Loucy (cell line): ENCODE measurements at regions not wholly inside any gene's neighbourhood (a gene's known extent, or its start where the extent isn't known, plus 50 kb on each side); places are given as distances from the start of the nearest gene placed in this dataset.

Experiments
- H2AFZ ChIP-seq: fragments of 200-600 bp; sonication (generic); 2 replicates; pipeline ENCODE4 v1.6.0; 2016; ENCODE audit warnings: antibody characterized with exemption, mild to moderate bottlenecking, low read length, moderate library complexity
- H3F3A ChIP-seq: fragments of 200-600 bp; 2 replicates; pipeline ENCODE4 v1.6.0; 2016; ENCODE audit warnings: antibody characterized with exemption, low read depth, mild to moderate bottlenecking
- H3K27me3 ChIP-seq: fragments of 200-600 bp; sonication (generic); 2 replicates; pipeline ENCODE4 v1.6.1; 2014; ENCODE audit warnings: low read length, mild to moderate bottlenecking; ENCODE audit not compliant: insufficient read depth, poor library complexity, severe bottlenecking
- H3K36me3 ChIP-seq: fragments of 200-600 bp; sonication (generic); 2 replicates; pipeline ENCODE4 v1.6.1; 2016; ENCODE audit warnings: low read length; ENCODE audit not compliant: insufficient read depth
- H3K4me1 ChIP-seq: fragments of 200-600 bp; sonication (generic); 2 replicates; pipeline ENCODE4 v1.5.1; 2014; ENCODE audit warnings: low read length, mild to moderate bottlenecking; ENCODE audit not compliant: insufficient read depth, poor library complexity, severe bottlenecking
- H3K4me2 ChIP-seq: fragments of 200-600 bp; sonication (generic); 2 replicates; pipeline ENCODE4 v1.6.0; 2014; ENCODE audit warnings: antibody characterized with exemption, low read length, low read depth, mild to moderate bottlenecking; ENCODE audit not compliant: poor library complexity, severe bottlenecking
- H3K4me3 ChIP-seq: fragments of 200-600 bp; sonication (generic); 2 replicates; pipeline ENCODE4 v1.5.1; 2014; ENCODE audit warnings: low read length, mild to moderate bottlenecking, mixed read lengths; ENCODE audit not compliant: poor library complexity, severe bottlenecking
- H3K79me2 ChIP-seq: fragments of 200-600 bp; sonication (generic); 2 replicates; pipeline ENCODE4 v1.6.1; 2014; ENCODE audit warnings: low read length; ENCODE audit not compliant: insufficient read depth
- H3K9ac ChIP-seq: fragments of 200-600 bp; sonication (generic); 2 replicates; pipeline ENCODE4 v1.6.0; 2014; ENCODE audit warnings: mild to moderate bottlenecking, low read depth, low read length, moderate library complexity; ENCODE audit not compliant: poor library complexity, severe bottlenecking
- H3K9me2 ChIP-seq: fragments of 200-600 bp; sonication (generic); replicated peaks from 2 replicates; pipeline ENCODE4 v1.6.1; 2016; ENCODE audit warnings: low read depth, low read length, mixed read lengths
- H3K9me3 ChIP-seq: fragments of 200-600 bp; sonication (generic); 2 replicates; pipeline ENCODE4 v1.6.1; 2014; ENCODE audit warnings: mild to moderate bottlenecking, antibody characterized with exemption, low read length, low read depth; ENCODE audit not compliant: insufficient read depth
- H4K20me1 ChIP-seq: fragments of 200-600 bp; sonication (generic); 2 replicates; pipeline ENCODE4 v1.6.0; 2014; ENCODE audit warnings: antibody characterized with exemption, low read length, mild to moderate bottlenecking; ENCODE audit not compliant: insufficient read depth, poor library complexity, severe bottlenecking
- CTCF ChIP-seq: fragments of 200-600 bp; sonication (generic); conservative IDR thresholded peaks from 2 replicates; pipeline ENCODE4 v1.5.1; 2014; ENCODE audit warnings: mild to moderate bottlenecking, antibody characterized with exemption, low read length
- EZH2phosphoT487 ChIP-seq: fragments of 200-600 bp; IDR thresholded peaks from 2 replicates; pipeline ENCODE4 v1.6.1; 2018; ENCODE audit warnings: antibody characterized with exemption, mild to moderate bottlenecking, moderate library complexity, borderline replicate concordance

- Histone ChIP-seq H2AFZ (no peak overlapping the region), H4K20me1 (no peaks in the 10 kb centered on the region), H3F3A (no peaks in the 10 kb centered on the region), H3K27me3 (peaks cover 5% of the 10 kb centered on the region), H3K9me2 (no peaks in the 10 kb centered on the region), H3K4me3 (no peak overlapping the region), H3K4me1 (no peaks in the 10 kb centered on the region), H3K9ac (no peak overlapping the region), H3K79me2 (no peaks in the 10 kb centered on the region), H3K36me3 (no peaks in the 10 kb centered on the region), H3K4me2 (no peak overlapping the region), H3K9me3 (no peaks in the 10 kb centered on the region)
- no peak for TF ChIP-seq EZH2phosphoT487
- TF ChIP-seq CTCF = no peak
Observed at GRCh38 chr13:31081316-31081715, 80.4 kb downstream of the HSPH1 start.

- Histone ChIP-seq H3K9me2 (no peaks in the 10 kb centered on the region), H3F3A (no peaks in the 10 kb centered on the region), H4K20me1 (no peaks in the 10 kb centered on the region), H3K36me3 (no peaks in the 10 kb centered on the region), H3K4me1 (no peaks in the 10 kb centered on the region), H3K9me3 (no peaks in the 10 kb centered on the region), H3K9ac (no peak overlapping the region), H3K4me2 (no peak overlapping the region), H3K27me3 (no peaks in the 10 kb centered on the region), H3K79me2 (no peaks in the 10 kb centered on the region), H3K4me3 (no peak overlapping the region), H2AFZ (no peak overlapping the region)
- TF ChIP-seq CTCF (no peak), EZH2phosphoT487 (no peak)
Observed at GRCh38 chr13:31074756-31075155, 86.9 kb downstream of the HSPH1 start.

GRCh38 chr13:31073859-31074718 is 87.6 kb downstream of the HSPH1 start:
- Histone ChIP-seq H3K9me3 (no peaks in the 10 kb centered on the region), H3K36me3 (no peaks in the 10 kb centered on the region), H3K4me1 (no peaks in the 10 kb centered on the region), H3K9me2 (no peaks in the 10 kb centered on the region), H3K27me3 (no peaks in the 10 kb centered on the region), H2AFZ (no peak overlapping the region), H3F3A (no peaks in the 10 kb centered on the region), H3K79me2 (no peaks in the 10 kb centered on the region), H3K9ac (no peak overlapping the region), H4K20me1 (no peaks in the 10 kb centered on the region), H3K4me3 (no peak overlapping the region), H3K4me2 (no peak overlapping the region)
- TF ChIP-seq EZH2phosphoT487 (no peak), CTCF (no peak)
